ENCODE measurements at regions not wholly inside any gene's neighbourhood (a gene's known extent, or its start where the extent isn't known, plus 50 kb on each side); places are given as distances from the start of the nearest gene placed in this dataset.
"Not testable (repeated sequence)": the region's sequence is repeated elsewhere in the genome, so short reads cannot be mapped to it uniquely, and the experiment has no call there.

GRCh38 chr5:163706053-163706771 is 200.8 kb downstream of the MAT2B start:
- no peak for DNase-seq

DNA sequence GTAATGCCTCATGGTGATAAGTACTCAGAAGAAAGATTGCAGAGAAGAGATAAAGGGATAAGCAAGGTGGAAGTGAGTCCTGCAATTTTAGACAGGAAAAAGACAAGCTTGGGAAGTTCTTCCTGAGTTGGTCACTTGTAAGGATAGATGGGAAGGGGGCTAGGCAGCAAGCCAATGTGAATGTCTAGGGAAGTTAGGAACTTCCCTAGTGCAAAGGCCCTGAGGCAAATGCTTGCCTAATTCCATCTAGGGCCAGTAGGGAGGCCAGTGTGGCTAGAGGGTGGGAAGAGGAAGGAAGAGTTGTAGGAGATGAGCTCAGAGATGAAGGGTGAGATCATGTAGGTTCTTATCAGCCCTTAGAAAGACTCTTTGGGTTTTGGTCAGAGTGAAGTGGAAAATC is 206.6 kb downstream of the MAT2B start:
- no peak for DNase-seq

DNA sequence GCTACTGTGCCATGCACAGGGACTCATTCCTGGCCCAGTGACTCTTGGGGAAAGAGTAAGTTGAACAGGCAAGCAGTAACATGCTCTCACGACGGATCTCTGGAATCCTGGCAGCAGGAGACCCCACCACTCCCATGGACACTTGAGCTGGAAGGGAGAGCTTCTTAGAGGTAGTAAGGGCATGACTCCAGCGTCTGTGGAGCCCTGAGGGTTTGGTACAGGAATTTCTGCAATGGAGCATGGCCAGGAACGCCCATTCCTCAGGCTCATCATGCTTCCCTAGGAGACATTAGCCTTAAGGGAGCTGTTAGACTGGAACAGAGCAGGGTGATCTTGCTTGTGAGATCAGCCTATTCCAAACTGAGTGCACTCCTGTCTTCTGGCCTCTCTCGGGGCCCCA is 212.9 kb downstream of the MAT2B start:
- no peak for DNase-seq

- no peak for DNase-seq
These were observed 218.9 kb downstream of the MAT2B start for GRCh38 chr5:163724305-163724704.

GRCh38 chr5:163727028-163727427 is 221.6 kb downstream of the MAT2B start:
- no peak for DNase-seq

DNA sequence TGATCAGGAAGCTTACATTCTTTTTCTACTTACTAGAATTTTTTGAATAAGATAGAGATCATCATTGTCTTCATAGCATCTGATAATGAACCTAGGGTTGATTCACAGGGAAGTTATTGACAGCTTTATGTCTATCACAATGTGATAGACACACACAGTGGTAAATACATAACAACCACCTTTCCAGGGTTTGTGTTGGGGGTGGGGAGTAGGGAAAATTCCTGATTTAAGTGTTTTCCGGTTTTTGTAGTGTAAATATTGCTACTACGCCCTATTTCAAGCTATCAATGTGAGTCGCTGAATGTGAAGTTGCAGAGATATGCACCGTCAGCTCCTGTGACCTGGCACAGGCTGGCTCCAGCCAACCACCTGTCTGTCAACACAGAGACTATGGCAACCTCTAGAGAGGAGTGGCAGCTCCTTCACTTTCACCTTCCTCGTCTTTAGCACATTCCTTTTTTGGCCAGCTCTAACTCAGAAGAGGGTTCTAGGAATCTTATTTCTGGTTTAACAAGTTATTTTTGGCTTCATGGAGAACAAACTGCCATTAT is 224.9 kb downstream of the MAT2B start:
- DNase-seq = no peak

- DNase-seq = no peak
These were observed 225.8 kb downstream of the MAT2B start for GRCh38 chr5:163731256-163731655.

GRCh38 chr5:163735069-163735468 is 229.7 kb downstream of the MAT2B start:
- DNase-seq = no peak

DNA sequence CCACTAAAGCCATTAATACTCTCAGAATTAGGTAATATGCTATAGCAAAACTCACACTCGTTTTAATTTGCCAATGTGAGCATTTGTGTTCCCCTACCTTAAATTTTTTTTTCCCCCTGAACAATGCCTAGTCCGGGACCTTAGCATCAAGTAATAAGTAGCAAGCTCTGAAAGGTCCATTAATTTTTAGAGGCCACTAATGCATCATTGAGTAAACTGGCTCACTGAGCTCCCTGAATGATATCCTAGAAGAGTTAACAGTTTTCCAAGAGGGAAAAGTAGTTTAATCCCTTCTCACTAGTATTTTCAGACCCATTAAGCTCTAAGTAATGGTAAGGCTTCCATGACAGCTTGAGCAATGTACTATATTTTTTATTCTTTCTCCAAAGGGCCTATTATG is 242.2 kb downstream of the MAT2B start:
- no peak for DNase-seq

GRCh38 chr5:163748934-163749333 is 243.5 kb downstream of the MAT2B start:
- DNase-seq = no peak

GRCh38 chr5:163750415-163750814 is 245.0 kb downstream of the MAT2B start:
- DNase-seq = not testable (repeated sequence)

- DNase-seq = no peak
These were observed 250.1 kb downstream of the MAT2B start for GRCh38 chr5:163755505-163755904.

- no peak for DNase-seq
These were observed 250.8 kb downstream of the MAT2B start for GRCh38 chr5:163756170-163756569.

- no peak for DNase-seq
These were observed 251.9 kb downstream of the MAT2B start for GRCh38 chr5:163757344-163757743.

- no peak for DNase-seq
These were observed 252.9 kb downstream of the MAT2B start for GRCh38 chr5:163758283-163758711.

DNA sequence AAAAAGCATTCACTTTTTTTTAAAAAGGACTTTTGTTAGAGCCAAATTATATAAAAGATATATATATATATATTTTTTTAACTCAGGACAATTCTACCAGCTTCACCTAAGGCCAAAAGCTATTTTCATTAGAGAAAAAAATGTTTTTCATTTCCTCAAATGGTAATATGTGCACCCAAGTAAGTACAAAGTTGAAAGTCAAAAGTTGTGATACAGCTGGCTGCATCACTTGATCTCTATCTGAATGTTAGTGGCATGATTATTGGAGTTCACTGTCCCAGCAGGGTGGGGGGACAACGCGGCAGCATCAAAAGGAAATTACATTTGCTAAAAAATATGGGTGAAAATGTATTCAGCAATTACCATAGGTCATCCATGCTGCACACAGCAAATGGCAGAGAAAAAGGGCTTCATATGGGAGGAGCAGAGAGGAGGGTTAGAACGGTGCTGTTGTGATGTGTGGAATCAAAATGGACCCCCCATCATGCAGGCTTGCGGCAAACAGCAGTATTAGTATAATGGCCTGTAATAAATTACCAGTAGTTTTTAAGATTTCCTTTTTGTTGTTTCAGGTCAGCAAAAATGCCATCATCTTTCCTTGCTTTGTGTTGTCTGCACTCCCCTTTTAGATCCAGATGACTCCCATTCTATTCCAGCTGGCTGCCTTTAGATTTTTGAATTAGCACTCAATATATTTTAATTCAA is 253.7 kb downstream of the MAT2B start:
- DNase-seq = no peak

DNA sequence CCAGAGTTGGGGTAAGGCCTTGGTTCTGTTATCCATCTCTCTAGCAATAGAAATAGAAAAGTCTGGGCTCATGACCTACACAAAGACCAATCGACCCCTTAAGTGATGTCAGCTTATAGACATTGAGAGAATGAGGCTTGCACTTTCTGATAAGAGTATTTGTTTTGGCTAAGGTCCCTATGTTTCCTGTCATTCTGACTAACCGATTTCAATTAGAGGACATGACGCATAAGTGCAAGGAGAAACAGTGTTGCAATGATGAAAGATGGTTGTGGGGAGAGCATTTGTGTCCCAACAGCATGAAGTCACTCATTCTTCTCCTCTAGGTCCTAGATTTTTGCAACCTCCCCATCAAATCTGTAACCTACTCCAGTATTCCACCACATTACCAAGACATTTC is 255.1 kb downstream of the MAT2B start:
- no peak for DNase-seq

DNA sequence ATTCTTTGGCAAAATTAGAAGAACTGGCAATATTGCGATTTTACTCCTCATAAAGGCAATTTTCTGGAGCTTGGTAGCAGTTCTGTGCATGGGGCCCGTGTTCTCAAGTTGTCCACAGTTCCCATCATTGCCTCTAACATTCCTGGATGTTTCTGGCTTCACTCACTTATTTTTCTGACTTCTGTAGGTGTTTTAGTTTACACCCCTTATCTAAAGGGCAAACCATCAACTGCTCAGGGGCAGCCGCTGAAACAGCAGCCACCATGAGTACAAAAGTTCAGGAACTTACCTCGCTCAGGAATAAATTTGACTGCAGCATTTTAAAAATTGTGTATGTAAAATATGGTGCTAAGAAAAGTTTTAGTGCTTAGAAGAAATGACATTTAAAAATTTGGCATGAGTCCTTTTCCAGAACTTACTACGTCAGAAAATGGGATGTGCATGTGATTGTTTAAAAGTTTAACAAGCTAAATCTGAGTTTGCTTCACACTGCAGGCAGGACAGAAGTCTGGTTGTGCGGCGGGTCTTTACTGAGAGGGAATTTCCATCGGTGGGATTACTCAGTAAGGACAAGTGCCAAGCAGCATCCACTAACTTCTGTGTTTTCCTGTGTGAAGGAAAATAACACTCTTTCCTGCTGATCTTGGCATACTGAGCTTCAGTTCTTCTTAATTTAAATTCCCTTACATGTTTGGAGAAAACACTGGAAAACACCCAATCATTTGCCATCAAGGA is 261.7 kb downstream of the MAT2B start:
- no peak for DNase-seq

- no peak for DNase-seq
These were observed 265.2 kb downstream of the MAT2B start for GRCh38 chr5:163770625-163771024.

GRCh38 chr5:163772241-163772640 is 266.8 kb downstream of the MAT2B start:
- DNase-seq = no peak

DNA sequence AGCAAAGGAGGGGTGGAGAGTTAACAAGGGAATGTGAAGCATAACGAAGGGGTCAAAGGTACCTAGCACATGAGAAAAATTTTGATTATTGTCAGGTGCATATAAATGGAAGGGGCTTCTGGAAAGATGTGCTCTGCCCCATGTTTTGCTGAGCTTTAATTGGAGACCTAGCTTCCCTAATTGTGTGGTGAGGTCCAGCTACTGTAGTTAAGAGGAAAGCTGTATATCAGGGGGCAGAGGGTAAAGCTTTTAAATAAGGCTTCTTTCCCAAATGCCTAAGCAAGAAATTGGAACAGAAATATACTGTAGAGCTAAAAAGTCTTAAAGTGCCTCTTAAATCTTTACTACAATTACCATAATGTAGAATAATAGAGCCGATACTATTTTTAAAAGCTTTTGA is 267.2 kb downstream of the MAT2B start:
- no peak for DNase-seq

GRCh38 chr5:163773226-163773625 is 267.8 kb downstream of the MAT2B start:
- DNase-seq = no peak

- no peak for DNase-seq
These were observed 284.5 kb downstream of the MAT2B start for GRCh38 chr5:163789870-163790269.

DNA sequence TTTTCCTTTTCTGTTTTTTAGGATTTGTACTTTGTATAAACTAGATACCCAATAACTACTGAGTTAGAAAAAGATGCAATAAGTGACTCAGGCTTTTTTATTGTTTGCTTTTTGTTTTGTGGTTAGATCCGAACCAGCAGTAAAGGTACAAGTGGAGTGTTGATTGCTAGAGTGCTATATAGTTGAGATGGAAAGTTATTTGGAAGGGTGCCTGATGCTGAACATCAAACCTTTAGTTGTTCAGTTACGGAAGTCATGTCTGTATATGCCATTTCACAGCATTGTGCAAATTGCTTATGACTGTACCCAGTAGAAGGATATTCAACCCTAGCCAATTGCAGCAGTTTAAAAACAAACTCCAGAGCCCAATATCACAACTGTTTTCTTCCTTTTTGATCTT is 285.1 kb downstream of the MAT2B start:
- no peak for DNase-seq

All from DMS 273 treated with DMSO at 0.1 percent for 48 hours (cell line).